ENCODE measurements at regions not wholly inside any gene's neighbourhood (a gene's known extent, or its start where the extent isn't known, plus 50 kb on each side); places are given as distances from the start of the nearest gene placed in this dataset.

- DNase-seq (ENCODE audit: low spot score) = no peak
These were observed 765.4 kb upstream of the NR2F2 start for GRCh38 chr15:95565016-95565600.

GRCh38 chr15:95565690-95566089 is 764.8 kb upstream of the NR2F2 start:
- no peak for DNase-seq (ENCODE audit: low spot score)

GRCh38 chr15:95567686-95568085 is 762.8 kb upstream of the NR2F2 start:
- no peak for DNase-seq (ENCODE audit: low spot score)

GRCh38 chr15:95574053-95574452 is 756.4 kb upstream of the NR2F2 start:
- no peak for DNase-seq (ENCODE audit: low spot score)

- DNase-seq (ENCODE audit: low spot score) = no peak
These were observed 752.6 kb upstream of the NR2F2 start for GRCh38 chr15:95577927-95578326.

GRCh38 chr15:95580121-95580520 is 750.4 kb upstream of the NR2F2 start:
- DNase-seq (ENCODE audit: low spot score) = no peak

GRCh38 chr15:95581595-95581994 is 748.9 kb upstream of the NR2F2 start:
- no peak for DNase-seq (ENCODE audit: low spot score)

GRCh38 chr15:95584088-95584487 is 746.4 kb upstream of the NR2F2 start:
- DNase-seq (ENCODE audit: low spot score) = no peak

- no peak for DNase-seq (ENCODE audit: low spot score)
These were observed 742.4 kb upstream of the NR2F2 start for GRCh38 chr15:95588056-95588455.

GRCh38 chr15:95590533-95591044 is 739.9 kb upstream of the NR2F2 start:
- DNase-seq (ENCODE audit: low spot score) = no peak

GRCh38 chr15:95591270-95591669 is 739.2 kb upstream of the NR2F2 start:
- DNase-seq (ENCODE audit: low spot score) = no peak

- no peak for DNase-seq (ENCODE audit: low spot score)
These were observed 738.6 kb upstream of the NR2F2 start for GRCh38 chr15:95591886-95592285.

- DNase-seq (ENCODE audit: low spot score) = no peak
These were observed 736.0 kb upstream of the NR2F2 start for GRCh38 chr15:95594496-95594895.

- no peak for DNase-seq (ENCODE audit: low spot score)
These were observed 734.7 kb upstream of the NR2F2 start for GRCh38 chr15:95595759-95596158.

- DNase-seq (ENCODE audit: low spot score) = no peak
These were observed 734.0 kb upstream of the NR2F2 start for GRCh38 chr15:95596496-95596895.

GRCh38 chr15:95598251-95598855 is 732.1 kb upstream of the NR2F2 start:
- DNase-seq (ENCODE audit: low spot score) = no peak

GRCh38 chr15:95600367-95600766 is 730.1 kb upstream of the NR2F2 start:
- no peak for DNase-seq (ENCODE audit: low spot score)

GRCh38 chr15:95600884-95601283 is 729.6 kb upstream of the NR2F2 start:
- no peak for DNase-seq (ENCODE audit: low spot score)

GRCh38 chr15:95601525-95601924 is 729.0 kb upstream of the NR2F2 start:
- DNase-seq (ENCODE audit: low spot score) = no peak

GRCh38 chr15:95603802-95604201 is 726.7 kb upstream of the NR2F2 start:
- DNase-seq (ENCODE audit: low spot score) = no peak

- no peak for DNase-seq (ENCODE audit: low spot score)
These were observed 725.9 kb upstream of the NR2F2 start for GRCh38 chr15:95604634-95605036.

GRCh38 chr15:95605098-95605497 is 725.4 kb upstream of the NR2F2 start:
- no peak for DNase-seq (ENCODE audit: low spot score)

GRCh38 chr15:95606551-95606950 is 723.9 kb upstream of the NR2F2 start:
- no peak for DNase-seq (ENCODE audit: low spot score)

GRCh38 chr15:95608371-95608770 is 722.1 kb upstream of the NR2F2 start:
- no peak for DNase-seq (ENCODE audit: low spot score)
